ENCODE measurements at regions not wholly inside any gene's neighbourhood (a gene's known extent, or its start where the extent isn't known, plus 50 kb on each side); places are given as distances from the start of the nearest gene placed in this dataset.
"Not testable (repeated sequence)": the region's sequence is repeated elsewhere in the genome, so short reads cannot be mapped to it uniquely, and the experiment has no call there.

DNA sequence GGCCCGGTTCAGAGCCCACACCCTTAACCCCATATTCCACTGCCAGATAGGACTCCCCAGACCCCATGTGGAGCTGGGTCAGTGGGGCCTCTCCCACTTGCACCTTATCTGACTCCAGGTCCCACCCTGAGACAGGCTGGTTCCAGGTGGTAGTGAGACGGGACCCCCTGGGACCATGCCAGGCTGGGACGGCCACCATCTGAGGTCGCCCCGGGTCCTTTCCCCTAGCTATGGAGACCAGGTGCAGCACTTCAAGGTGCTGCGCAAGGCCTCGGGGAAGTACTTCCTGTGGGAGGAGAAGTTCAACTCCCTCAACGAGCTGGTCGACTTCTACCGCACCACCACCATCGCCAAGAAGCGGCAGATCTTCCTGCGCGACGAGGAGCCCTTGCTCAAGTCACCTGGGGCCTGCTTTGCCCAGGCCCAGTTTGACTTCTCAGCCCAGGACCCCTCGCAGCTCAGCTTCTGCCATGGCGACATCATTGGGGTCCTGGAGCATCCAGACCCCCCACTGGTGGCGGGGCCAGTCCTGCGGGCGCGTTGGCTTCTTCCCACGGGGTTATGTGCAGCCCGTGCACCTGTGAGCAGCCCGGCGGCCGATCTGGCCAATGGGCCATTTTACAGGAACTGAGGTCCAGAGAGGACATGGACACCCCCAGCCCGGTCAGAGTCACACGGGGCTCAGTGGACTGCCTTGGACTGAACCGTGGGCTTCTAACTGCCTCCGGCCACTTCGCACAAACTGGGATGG lies 410.5 kb upstream of the CAMK1G start:
- H3K27me3 ChIP-seq (ENCODE audit: control insufficient read depth, insufficient read depth, low read length); DNase-seq: not testable (repeated sequence)
- 96% methylated on average over 24 of the region's 31 CpGs for WGBS (ENCODE audit: insufficient coverage)

DNA sequence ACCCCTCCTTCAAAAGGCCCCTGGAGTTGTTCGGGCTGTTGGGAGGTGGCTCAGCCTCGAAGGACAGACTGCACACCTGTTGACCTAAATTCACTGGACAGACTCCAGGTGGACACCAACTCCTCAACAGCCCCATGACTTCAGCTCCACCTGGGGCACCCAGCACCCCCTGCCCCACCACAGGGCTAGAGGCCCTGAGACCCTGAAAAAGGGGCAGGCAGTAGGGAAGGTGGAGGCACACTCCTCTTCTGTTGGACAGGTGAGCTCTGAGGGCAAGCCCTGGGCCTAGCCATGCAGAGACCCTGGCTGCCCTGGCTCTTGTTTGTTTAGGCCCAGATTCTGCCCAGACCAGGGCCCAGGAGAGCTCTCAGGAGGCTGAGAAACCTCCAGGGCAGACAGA lies 409.7 kb upstream of the CAMK1G start:
- not testable (repeated sequence) for H3K4me3 ChIP-seq (ENCODE audit: low read length); H3K36me3 ChIP-seq (ENCODE audit: control insufficient read depth, insufficient read depth, low read length); H3K27ac ChIP-seq (ENCODE audit: low read length); DNase-seq; H3K4me1 ChIP-seq (ENCODE audit: control insufficient read depth, insufficient read depth, low read length); H3K9me3 ChIP-seq (replicated peaks; ENCODE audit: control insufficient read depth, low read depth, low read length); H3K27me3 ChIP-seq (ENCODE audit: control insufficient read depth, insufficient read depth, low read length)
- WGBS (ENCODE audit: insufficient coverage): 100% methylated on average over 1 of the region's 2 CpGs

More for the DNA sequence above, 410.5 kb upstream of the CAMK1G start:
- not testable (repeated sequence) for H3K9me3 ChIP-seq (replicated peaks; ENCODE audit: control insufficient read depth, low read depth, low read length); H3K36me3 ChIP-seq (ENCODE audit: control insufficient read depth, insufficient read depth, low read length); H3K4me3 ChIP-seq (ENCODE audit: low read length); H3K27ac ChIP-seq (ENCODE audit: low read length); H3K4me1 ChIP-seq (ENCODE audit: control insufficient read depth, insufficient read depth, low read length)

DNA sequence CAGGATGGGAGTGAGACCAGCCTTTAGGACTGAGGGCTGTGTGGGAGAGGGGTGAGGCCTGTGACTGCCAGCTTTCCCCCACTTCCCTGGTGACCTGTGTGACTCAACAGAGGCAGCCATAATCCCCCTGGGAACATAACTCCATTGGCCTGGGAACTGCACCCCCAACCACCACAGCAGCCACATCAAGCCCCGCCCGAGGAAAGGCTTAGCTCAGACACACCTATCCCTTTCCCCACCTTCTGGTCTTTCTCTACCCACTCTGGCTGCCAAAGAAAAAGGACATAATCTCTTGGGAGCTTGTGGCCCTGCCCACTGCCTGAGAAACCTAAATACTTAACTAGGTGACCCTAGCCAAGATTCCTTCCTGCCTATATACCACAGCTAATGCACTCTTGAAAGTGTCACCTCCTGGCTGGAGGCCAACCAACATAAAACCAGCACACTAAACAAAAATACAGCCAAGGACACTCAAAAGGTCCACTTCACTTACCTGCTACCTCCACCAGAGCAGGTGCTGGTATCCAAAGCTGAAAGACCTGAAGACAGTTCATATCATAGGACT lies 406.6 kb upstream of the CAMK1G start:
- H3K27ac ChIP-seq (ENCODE audit: low read length): no peak overlapping the region
- no peak for DNase-seq
- H3K27me3 ChIP-seq (ENCODE audit: control insufficient read depth, insufficient read depth, low read length): no peaks in the 10 kb centered on the region
- no peaks in the 10 kb centered on the region for H3K4me1 ChIP-seq (ENCODE audit: control insufficient read depth, insufficient read depth, low read length)
- peaks cover 5% of the 10 kb centered on the region for H3K9me3 ChIP-seq (replicated peaks; ENCODE audit: control insufficient read depth, low read depth, low read length)
- no peak overlapping the region for H3K4me3 ChIP-seq (ENCODE audit: low read length)
- H3K36me3 ChIP-seq (ENCODE audit: control insufficient read depth, insufficient read depth, low read length): no peaks in the 10 kb centered on the region
- WGBS (ENCODE audit: insufficient coverage): 100% methylated on average over 2 of the region's 2 CpGs

DNA sequence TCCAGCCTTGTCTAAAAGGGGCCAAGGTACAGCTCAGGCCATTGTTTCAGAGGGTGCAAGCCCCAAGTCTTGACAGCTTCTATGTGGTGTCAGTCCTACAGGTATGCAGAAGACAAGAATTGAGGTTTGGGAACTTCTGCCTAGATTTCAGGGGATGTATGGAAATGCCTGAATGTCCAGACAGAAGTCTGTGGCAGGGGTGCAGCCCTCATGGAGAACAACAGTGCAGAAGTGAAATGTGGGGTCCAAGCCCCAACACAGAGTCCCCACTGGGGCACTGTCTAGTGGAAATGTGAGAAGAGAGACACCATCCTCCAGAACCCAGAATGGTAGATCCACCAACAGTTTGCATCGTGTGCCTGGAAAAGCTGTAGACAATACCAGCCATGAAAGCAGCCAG lies 400.3 kb upstream of the CAMK1G start:
- Histone ChIP-seq H3K36me3 (ENCODE audit: control insufficient read depth, insufficient read depth, low read length) (no peaks in the 10 kb centered on the region), H3K4me1 (ENCODE audit: control insufficient read depth, insufficient read depth, low read length) (no peaks in the 10 kb centered on the region), H3K27me3 (ENCODE audit: control insufficient read depth, insufficient read depth, low read length) (no peaks in the 10 kb centered on the region), H3K9me3 (replicated peaks; ENCODE audit: control insufficient read depth, low read depth, low read length) (peaks cover 9% of the 10 kb centered on the region), H3K4me3 (ENCODE audit: low read length) (no peak overlapping the region), H3K27ac (ENCODE audit: low read length) (no peak overlapping the region)
- WGBS (ENCODE audit: insufficient coverage): 83% methylated on average over 1 of the region's 1 CpG
- DNase-seq: no peak

DNA sequence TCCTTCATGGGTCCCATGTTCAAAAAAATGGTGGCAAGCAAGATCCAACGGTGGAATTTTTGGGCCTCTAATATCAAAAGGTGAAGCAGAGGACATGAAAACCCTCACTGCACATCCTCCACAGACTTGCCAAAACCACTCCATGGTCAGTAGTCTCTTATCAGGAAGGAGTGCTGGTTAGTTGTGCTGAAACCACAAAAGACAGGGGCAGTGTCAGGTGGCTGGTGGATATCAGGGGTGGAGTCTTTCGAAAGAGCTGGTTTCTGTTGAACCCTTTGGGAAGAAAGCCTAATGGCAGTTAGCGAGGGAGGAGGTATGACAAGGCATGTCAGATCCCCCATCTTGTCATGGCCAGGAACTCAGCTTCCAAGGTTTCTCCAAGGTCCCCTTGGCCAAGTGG lies 395.9 kb upstream of the CAMK1G start:
- no peak overlapping the region for H3K4me3 ChIP-seq (ENCODE audit: low read length)
- DNase-seq: no peak
- peaks cover 9% of the 10 kb centered on the region for H3K9me3 ChIP-seq (replicated peaks; ENCODE audit: control insufficient read depth, low read depth, low read length)
- H3K4me1 ChIP-seq (ENCODE audit: control insufficient read depth, insufficient read depth, low read length): no peaks in the 10 kb centered on the region
- no peaks in the 10 kb centered on the region for H3K27me3 ChIP-seq (ENCODE audit: control insufficient read depth, insufficient read depth, low read length)
- H3K27ac ChIP-seq (ENCODE audit: low read length): no peak overlapping the region
- WGBS (ENCODE audit: insufficient coverage): 100% methylated on average over 1 of the region's 3 CpGs
- H3K36me3 ChIP-seq (ENCODE audit: control insufficient read depth, insufficient read depth, low read length): no peaks in the 10 kb centered on the region

DNA sequence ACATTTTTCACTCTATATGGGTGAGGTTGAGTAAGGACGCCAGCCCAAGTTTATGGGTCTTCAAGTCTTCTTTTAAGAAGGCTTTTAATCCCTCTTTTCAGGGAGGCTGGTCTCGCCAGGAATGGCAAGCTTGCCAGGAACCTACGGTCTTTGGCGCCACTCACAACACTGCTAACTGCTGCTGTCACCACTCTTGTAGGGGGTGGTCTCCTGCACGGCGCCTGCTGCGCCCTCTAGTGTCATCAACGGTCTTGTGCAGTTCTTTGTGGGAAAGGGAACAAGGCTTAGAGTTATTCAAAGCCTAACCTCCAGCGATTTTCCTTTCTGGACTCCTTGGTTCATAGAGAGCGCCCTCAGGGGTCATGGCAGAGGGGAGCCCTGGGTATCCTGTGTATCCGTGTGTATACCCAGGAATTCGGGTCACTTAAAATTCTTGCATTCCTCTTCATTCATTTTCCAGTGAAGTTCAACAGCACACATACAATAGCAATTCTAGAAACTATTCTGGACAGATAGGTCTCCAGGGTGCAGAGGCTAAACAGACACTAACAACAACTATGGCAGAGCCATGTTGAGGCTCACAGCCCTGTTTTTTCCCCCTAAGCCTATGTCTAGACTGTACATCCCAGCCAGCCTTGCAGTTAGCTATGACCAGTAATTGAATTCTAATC lies 392.8 kb upstream of the CAMK1G start:
- peak; percentile 41 for DNase-seq
- Histone ChIP-seq H3K4me1 (ENCODE audit: control insufficient read depth, insufficient read depth, low read length) (no peaks in the 10 kb centered on the region), H3K27ac (ENCODE audit: low read length) (no peak overlapping the region), H3K9me3 (replicated peaks; ENCODE audit: control insufficient read depth, low read depth, low read length) (peaks cover 10% of the 10 kb centered on the region), H3K4me3 (ENCODE audit: low read length) (no peak overlapping the region), H3K36me3 (ENCODE audit: control insufficient read depth, insufficient read depth, low read length) (no peaks in the 10 kb centered on the region), H3K27me3 (ENCODE audit: control insufficient read depth, insufficient read depth, low read length) (no peaks in the 10 kb centered on the region)
- 13% methylated on average over 3 of the region's 12 CpGs for WGBS (ENCODE audit: insufficient coverage)

DNA sequence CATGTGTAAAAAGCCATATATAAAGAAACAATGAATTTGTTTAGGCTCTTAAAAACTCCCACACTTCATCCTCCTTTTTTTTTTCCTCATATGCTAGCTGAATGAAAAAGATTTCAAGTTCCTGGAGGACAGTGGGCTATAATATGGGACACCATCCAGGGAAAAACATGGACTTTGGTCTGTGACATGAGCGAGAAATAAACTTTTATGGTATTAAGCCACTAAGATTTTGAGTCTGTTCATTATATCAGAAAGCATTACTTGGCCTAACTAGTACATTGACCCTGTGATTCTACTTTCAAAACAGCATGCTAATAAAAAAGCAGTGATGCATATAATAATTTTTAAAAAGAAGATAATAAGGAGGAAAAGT lies 392.3 kb upstream of the CAMK1G start:
- Histone ChIP-seq H3K27ac (ENCODE audit: low read length) (no peak overlapping the region), H3K9me3 (replicated peaks; ENCODE audit: control insufficient read depth, low read depth, low read length) (peaks cover 15% of the 10 kb centered on the region), H3K27me3 (ENCODE audit: control insufficient read depth, insufficient read depth, low read length) (no peaks in the 10 kb centered on the region), H3K4me3 (ENCODE audit: low read length) (no peak overlapping the region), H3K36me3 (ENCODE audit: control insufficient read depth, insufficient read depth, low read length) (no peaks in the 10 kb centered on the region), H3K4me1 (ENCODE audit: control insufficient read depth, insufficient read depth, low read length) (no peaks in the 10 kb centered on the region)
- no peak for DNase-seq
- WGBS (ENCODE audit: insufficient coverage): no CpG with 5 or more reads among the region's 1 CpG

DNA sequence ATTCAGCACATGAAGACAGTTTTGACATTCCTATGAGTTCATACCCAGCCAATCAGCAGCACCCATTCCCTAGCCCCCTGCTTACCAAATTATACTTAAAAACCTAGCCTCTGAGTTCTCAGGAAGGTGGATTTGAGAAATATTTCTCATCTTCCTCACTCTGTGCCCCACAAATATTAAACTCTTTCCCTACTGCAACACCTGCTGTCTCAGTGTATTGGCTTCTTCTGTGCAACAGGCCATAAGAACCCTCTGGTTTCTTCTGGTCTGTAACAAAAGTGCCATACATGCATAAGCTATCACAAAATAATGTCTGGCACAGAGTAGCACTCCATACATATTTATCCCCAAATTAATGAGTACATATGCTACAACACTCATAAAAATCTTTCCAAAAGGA lies 387.4 kb upstream of the CAMK1G start:
- Histone ChIP-seq H3K27ac (ENCODE audit: low read length) (no peak overlapping the region), H3K36me3 (ENCODE audit: control insufficient read depth, insufficient read depth, low read length) (no peaks in the 10 kb centered on the region), H3K9me3 (replicated peaks; ENCODE audit: control insufficient read depth, low read depth, low read length) (peaks cover 16% of the 10 kb centered on the region), H3K27me3 (ENCODE audit: control insufficient read depth, insufficient read depth, low read length) (no peaks in the 10 kb centered on the region), H3K4me1 (ENCODE audit: control insufficient read depth, insufficient read depth, low read length) (no peaks in the 10 kb centered on the region), H3K4me3 (ENCODE audit: low read length) (no peak overlapping the region)
- DNase-seq: no peak

DNA sequence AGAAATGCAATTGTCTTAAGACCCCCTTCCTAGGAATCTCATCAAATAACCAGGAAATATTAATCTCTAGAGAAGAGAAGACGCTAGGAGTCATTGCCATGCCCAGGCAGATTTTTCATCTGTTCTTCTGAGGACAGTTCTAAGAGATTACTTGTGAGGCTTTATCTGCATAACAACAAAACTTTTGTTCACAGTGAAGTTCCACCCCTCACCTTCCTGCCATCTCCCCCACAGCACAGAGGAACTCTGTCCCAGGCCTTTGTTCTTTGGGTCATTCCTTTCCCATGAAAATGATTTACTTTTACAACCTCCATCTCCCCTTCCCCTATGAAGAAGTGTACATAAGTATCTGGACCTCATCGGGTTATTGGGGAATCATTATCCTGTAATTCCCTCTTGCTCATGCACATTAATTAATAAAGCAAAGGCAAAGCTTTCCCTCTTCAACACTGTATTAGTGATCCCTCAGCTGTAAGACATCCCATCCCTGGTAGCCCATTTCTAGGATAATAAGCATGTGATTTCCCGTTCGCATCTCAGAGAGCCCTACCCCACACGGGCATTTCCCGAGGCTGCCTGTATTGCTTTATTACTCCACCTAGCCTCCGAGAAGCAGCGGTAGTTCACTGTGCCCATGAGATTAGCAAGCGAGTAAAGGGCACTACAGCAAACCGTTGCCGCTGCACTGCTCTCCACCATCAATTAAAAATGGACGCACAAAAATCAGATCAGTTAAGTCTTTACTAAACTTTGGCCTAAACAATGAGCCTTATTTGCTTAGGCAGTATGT lies 384.4 kb upstream of the CAMK1G start:
- Histone ChIP-seq H3K4me1 (ENCODE audit: control insufficient read depth, insufficient read depth, low read length) (no peaks in the 10 kb centered on the region), H3K4me3 (ENCODE audit: low read length) (no peak overlapping the region), H3K36me3 (ENCODE audit: control insufficient read depth, insufficient read depth, low read length) (no peaks in the 10 kb centered on the region), H3K9me3 (replicated peaks; ENCODE audit: control insufficient read depth, low read depth, low read length) (peaks cover 16% of the 10 kb centered on the region), H3K27ac (ENCODE audit: low read length) (no peak overlapping the region), H3K27me3 (ENCODE audit: control insufficient read depth, insufficient read depth, low read length) (no peaks in the 10 kb centered on the region)
- WGBS (ENCODE audit: insufficient coverage): 33% methylated on average over 6 of the region's 12 CpGs
- DNase-seq: no peak

DNA sequence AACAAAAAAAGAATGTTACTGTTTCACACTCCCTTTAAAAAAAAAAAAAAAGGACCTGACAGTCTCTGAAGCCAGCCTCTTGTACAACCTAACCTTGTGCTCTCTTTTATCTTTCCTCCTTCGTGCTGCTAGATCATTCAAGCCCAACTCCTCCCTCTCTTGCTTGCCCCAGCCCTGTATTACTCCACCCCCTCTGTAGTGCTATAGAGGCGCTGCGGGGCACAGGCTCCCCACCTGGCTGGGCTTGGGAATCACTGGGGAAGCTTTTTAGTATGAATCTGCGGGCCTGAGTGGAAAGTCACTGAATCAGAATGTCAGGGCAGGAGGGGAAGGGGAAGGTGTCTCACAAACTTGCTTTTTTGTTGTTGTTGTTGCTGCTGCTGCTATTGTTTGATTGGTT lies 383.7 kb upstream of the CAMK1G start:
- no peak overlapping the region for H3K4me3 ChIP-seq (ENCODE audit: low read length)
- no peaks in the 10 kb centered on the region for H3K4me1 ChIP-seq (ENCODE audit: control insufficient read depth, insufficient read depth, low read length)
- no peak overlapping the region for H3K27ac ChIP-seq (ENCODE audit: low read length)
- peaks cover 14% of the 10 kb centered on the region for H3K9me3 ChIP-seq (replicated peaks; ENCODE audit: control insufficient read depth, low read depth, low read length)
- H3K27me3 ChIP-seq (ENCODE audit: control insufficient read depth, insufficient read depth, low read length): no peaks in the 10 kb centered on the region
- H3K36me3 ChIP-seq (ENCODE audit: control insufficient read depth, insufficient read depth, low read length): no peaks in the 10 kb centered on the region
- no peak for DNase-seq
- 15% methylated on average over 4 of the region's 4 CpGs for WGBS (ENCODE audit: insufficient coverage)
